ENCODE measurements at regions not wholly inside any gene's neighbourhood (a gene's known extent, or its start where the extent isn't known, plus 50 kb on each side); places are given as distances from the start of the nearest gene placed in this dataset.

DNA sequence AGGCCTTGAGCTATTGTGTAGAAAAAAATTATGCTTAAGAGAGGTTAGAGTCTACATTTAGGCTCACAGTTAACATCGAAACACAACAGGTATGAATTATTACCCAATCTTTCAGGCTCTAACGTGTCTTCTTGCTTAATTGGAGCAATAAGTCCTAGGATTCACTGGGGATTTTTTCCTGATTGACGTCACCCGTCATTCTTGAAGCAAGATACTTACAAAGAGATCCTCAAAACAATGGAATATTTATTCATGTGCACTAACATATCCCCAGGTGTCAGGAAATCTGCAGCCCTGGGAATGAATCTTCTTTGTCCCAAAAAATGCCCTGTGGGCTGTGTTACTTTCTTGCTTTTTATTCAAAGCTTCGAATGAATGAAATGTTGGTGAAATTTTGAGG lies 413.5 kb downstream of the NFIB start:
- TF ChIP-seq, protein P1, sequence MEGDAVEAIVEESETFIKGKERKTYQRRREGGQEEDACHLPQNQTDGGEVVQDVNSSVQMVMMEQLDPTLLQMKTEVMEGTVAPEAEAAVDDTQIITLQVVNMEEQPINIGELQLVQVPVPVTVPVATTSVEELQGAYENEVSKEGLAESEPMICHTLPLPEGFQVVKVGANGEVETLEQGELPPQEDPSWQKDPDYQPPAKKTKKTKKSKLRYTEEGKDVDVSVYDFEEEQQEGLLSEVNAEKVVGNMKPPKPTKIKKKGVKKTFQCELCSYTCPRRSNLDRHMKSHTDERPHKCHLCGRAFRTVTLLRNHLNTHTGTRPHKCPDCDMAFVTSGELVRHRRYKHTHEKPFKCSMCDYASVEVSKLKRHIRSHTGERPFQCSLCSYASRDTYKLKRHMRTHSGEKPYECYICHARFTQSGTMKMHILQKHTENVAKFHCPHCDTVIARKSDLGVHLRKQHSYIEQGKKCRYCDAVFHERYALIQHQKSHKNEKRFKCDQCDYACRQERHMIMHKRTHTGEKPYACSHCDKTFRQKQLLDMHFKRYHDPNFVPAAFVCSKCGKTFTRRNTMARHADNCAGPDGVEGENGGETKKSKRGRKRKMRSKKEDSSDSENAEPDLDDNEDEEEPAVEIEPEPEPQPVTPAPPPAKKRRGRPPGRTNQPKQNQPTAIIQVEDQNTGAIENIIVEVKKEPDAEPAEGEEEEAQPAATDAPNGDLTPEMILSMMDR (conservative IDR thresholded peaks at IDR 0.05; ENCODE audit: low read depth in 2 of 2), result no peak
- TF ChIP-seq EZH2phosphoT487 (IDR thresholded peaks at IDR 0.05; ENCODE audit: unreplicated experiment) (no peak), EZH2 (IDR thresholded peaks at IDR 0.05; ENCODE audit: low read depth, unreplicated experiment) (no peak), JUNB (IDR thresholded peaks at IDR 0.05; ENCODE audit: unreplicated experiment) (no peak), POLR2AphosphoS5 (IDR thresholded peaks at IDR 0.05; ENCODE audit: low read depth) (no peak)
- TF ChIP-seq, protein P2, sequence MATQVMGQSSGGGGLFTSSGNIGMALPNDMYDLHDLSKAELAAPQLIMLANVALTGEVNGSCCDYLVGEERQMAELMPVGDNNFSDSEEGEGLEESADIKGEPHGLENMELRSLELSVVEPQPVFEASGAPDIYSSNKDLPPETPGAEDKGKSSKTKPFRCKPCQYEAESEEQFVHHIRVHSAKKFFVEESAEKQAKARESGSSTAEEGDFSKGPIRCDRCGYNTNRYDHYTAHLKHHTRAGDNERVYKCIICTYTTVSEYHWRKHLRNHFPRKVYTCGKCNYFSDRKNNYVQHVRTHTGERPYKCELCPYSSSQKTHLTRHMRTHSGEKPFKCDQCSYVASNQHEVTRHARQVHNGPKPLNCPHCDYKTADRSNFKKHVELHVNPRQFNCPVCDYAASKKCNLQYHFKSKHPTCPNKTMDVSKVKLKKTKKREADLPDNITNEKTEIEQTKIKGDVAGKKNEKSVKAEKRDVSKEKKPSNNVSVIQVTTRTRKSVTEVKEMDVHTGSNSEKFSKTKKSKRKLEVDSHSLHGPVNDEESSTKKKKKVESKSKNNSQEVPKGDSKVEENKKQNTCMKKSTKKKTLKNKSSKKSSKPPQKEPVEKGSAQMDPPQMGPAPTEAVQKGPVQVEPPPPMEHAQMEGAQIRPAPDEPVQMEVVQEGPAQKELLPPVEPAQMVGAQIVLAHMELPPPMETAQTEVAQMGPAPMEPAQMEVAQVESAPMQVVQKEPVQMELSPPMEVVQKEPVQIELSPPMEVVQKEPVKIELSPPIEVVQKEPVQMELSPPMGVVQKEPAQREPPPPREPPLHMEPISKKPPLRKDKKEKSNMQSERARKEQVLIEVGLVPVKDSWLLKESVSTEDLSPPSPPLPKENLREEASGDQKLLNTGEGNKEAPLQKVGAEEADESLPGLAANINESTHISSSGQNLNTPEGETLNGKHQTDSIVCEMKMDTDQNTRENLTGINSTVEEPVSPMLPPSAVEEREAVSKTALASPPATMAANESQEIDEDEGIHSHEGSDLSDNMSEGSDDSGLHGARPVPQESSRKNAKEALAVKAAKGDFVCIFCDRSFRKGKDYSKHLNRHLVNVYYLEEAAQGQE (IDR thresholded peaks at IDR 0.05; ENCODE audit: unreplicated experiment), result no peak

Measured in GM23338 (cell line).